HG03342 (cell line): ENCODE measurements at regions not wholly inside any gene's neighbourhood (a gene's known extent, or its start where the extent isn't known, plus 50 kb on each side); places are given as distances from the start of the nearest gene placed in this dataset.
"Not testable (repeated sequence)": the region's sequence is repeated elsewhere in the genome, so short reads cannot be mapped to it uniquely, and the experiment has no call there.

ENCODE experiments used
- ATAC-seq: cut with Tn5 transposase; IDR thresholded peaks from one replicate; pipeline ENCODE4 v1.9.1; 2021; ENCODE audit warnings: mild to moderate bottlenecking, moderate library complexity; ENCODE audit not compliant: unreplicated experiment

- no peak for ATAC-seq
Observed at GRCh38 chr16:63473725-63474124, 1437.5 kb upstream of the CDH8 start.

- no peak for ATAC-seq
Observed at GRCh38 chr16:63467513-63467912, 1431.3 kb upstream of the CDH8 start.

- no peak for ATAC-seq
Observed at GRCh38 chr16:63462316-63462715, 1426.1 kb upstream of the CDH8 start.

- ATAC-seq = no peak
Observed at GRCh38 chr16:63461248-63461841, 1425.1 kb upstream of the CDH8 start.

GRCh38 chr16:63458846-63459245 lies 1422.6 kb upstream of the CDH8 start:
- no peak for ATAC-seq

- ATAC-seq = no peak
Observed at GRCh38 chr16:63457869-63458268, 1421.6 kb upstream of the CDH8 start.

- no peak for ATAC-seq
Observed at GRCh38 chr16:63453261-63453660, 1417.0 kb upstream of the CDH8 start.

- ATAC-seq = no peak
Observed at GRCh38 chr16:63447121-63447520, 1410.9 kb upstream of the CDH8 start.

GRCh38 chr16:63442246-63442645 lies 1406.0 kb upstream of the CDH8 start:
- no peak for ATAC-seq

- ATAC-seq = no peak
Observed at GRCh38 chr16:63426275-63426870, 1390.1 kb upstream of the CDH8 start.

- ATAC-seq = no peak
Observed at GRCh38 chr16:63422715-63423114, 1386.5 kb upstream of the CDH8 start.

- ATAC-seq = no peak
Observed at GRCh38 chr16:63416712-63417111, 1380.5 kb upstream of the CDH8 start.

GRCh38 chr16:63415014-63415413 lies 1378.8 kb upstream of the CDH8 start:
- ATAC-seq = no peak

- no peak for ATAC-seq
Observed at GRCh38 chr16:63410594-63410993, 1374.4 kb upstream of the CDH8 start.

GRCh38 chr16:63403792-63404191 lies 1367.6 kb upstream of the CDH8 start:
- no peak for ATAC-seq

GRCh38 chr16:63388277-63388676 lies 1352.0 kb upstream of the CDH8 start:
- not testable (repeated sequence) for ATAC-seq

GRCh38 chr16:63385714-63386432 lies 1349.6 kb upstream of the CDH8 start:
- no peak for ATAC-seq

- ATAC-seq = no peak
Observed at GRCh38 chr16:63373744-63374143, 1337.5 kb upstream of the CDH8 start.

- no peak for ATAC-seq
Observed at GRCh38 chr16:63372815-63373214, 1336.6 kb upstream of the CDH8 start.

- ATAC-seq = no peak
Observed at GRCh38 chr16:63372283-63372682, 1336.0 kb upstream of the CDH8 start.

GRCh38 chr16:63365649-63366304 lies 1329.5 kb upstream of the CDH8 start:
- no peak for ATAC-seq

- ATAC-seq = no peak
Observed at GRCh38 chr16:63363738-63364137, 1327.5 kb upstream of the CDH8 start.
